AG04450 (cell line): ENCODE measurements at regions not wholly inside any gene's neighbourhood (a gene's known extent, or its start where the extent isn't known, plus 50 kb on each side); places are given as distances from the start of the nearest gene placed in this dataset.

Experiments
- CTCF ChIA-PET: fragments of 300-600, 350-600 bp; formaldehyde crosslinking; extraction: SDS; loops from one replicate; lab custom pipeline; 2022; ENCODE audit warnings: antibody characterized with exemption, inconsistent platforms; lab: Charles Lee
- POLR2A ChIA-PET: fragments of 350-600 bp; formaldehyde crosslinking; extraction: SDS; loops from one replicate; lab custom pipeline; 2021; ENCODE audit warnings: antibody characterized with exemption, inconsistent platforms; lab: Yijun Ruan, JAX
- DNase-seq: peaks from one replicate; pipeline ENCODE4 v3.0.0-alpha.2; 2011; ENCODE audit warnings: low read depth, low spot score
- H3K27ac ChIP-seq: one replicate; pipeline ENCODE4 v1.5.1; 2012; ENCODE audit warnings: low read depth, low read length, control low read depth
- H3K27me3 ChIP-seq: one replicate; pipeline ENCODE4 v1.6.0; 2012; ENCODE audit warnings: low read length; ENCODE audit not compliant: control insufficient read depth, insufficient read depth
- H3K4me3 ChIP-seq: 2 replicates; pipeline ENCODE4 v1.5.1; 2011; ENCODE audit warnings: mild to moderate bottlenecking, low read depth, low read length, control low read depth
- H3K9me3 ChIP-seq: 2 replicates; pipeline ENCODE4 v1.5.1; 2012; ENCODE audit warnings: low read length; ENCODE audit not compliant: control insufficient read depth, insufficient read depth
- CTCF ChIP-seq: IDR thresholded peaks from 2 replicates; pipeline ENCODE4 v1.5.1; 2011; ENCODE audit warnings: low read depth, low read length, control low read depth, inconsistent platforms

- Histone ChIP-seq H3K27me3 (no peaks in the 10 kb centered on the region), H3K9me3 (peaks cover 20% of the 10 kb centered on the region; the same call in 1 of the 2 replicates), H3K27ac (no peak overlapping the region), H3K4me3 (no peak overlapping the region)
- DNase-seq: no peak
- ChIA-PET CTCF (no interaction called here), POLR2A (no interaction called here)
- no peak for TF ChIP-seq CTCF
Measured at GRCh38 chr4:37188100-37188499, 56.4 kb upstream of the NWD2 start.
